Right kidney (tissue), 1 donor: ENCODE measurements at regions not wholly inside any gene's neighbourhood (a gene's known extent, or its start where the extent isn't known, plus 50 kb on each side); places are given as distances from the start of the nearest gene placed in this dataset.
"Not testable (repeated sequence)": the region's sequence is repeated elsewhere in the genome, so short reads cannot be mapped to it uniquely, and the experiment has no call there.

ENCODE experiments used
- DNase-seq: peaks from one replicate; pipeline ENCODE4 v3.0.0-alpha.2; 2016

GRCh38 chr6:8814440-8815000 lies 379.2 kb upstream of the SLC35B3 start:
- DNase-seq = no peak

DNA sequence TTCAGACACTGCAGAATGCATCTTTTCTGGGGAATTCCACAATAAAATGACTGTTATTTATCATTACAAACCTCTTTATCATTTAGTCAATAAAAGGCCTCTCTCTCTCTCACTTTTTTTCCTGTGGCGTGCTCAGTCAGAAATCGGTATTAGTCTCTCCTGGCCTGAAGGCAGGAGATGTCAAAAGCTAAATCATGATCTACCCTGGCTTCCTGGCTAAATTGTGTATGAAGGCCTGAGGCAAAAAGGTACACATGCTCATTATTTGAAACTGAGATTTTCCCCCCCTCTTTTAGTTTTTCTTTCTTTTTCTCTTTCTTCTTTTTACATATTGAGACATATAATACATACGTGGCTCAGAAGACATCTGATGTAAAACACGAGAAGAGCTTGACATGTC lies 375.0 kb upstream of the SLC35B3 start:
- DNase-seq = no peak

DNA sequence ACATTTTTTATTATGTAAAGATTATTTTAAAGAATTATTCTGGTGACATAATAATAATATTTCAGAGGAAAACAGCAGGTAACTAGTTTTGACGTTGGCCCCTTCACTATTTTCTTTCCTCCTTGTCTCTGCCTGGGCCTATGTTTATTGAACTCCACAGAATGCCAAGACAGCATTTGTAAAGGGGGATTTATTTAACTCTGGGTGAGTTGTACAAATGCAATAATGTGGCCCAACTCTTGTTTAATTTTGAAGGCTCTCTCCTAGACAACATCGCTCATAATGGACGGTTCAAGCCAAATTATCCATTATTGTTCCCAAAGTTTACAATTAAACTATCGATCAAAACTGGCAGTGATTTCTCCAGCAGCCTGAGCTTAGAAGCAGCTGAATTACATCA lies 374.3 kb upstream of the SLC35B3 start:
- no peak for DNase-seq

- DNase-seq = no peak
Observed at GRCh38 chr6:8803181-8803760, 367.9 kb upstream of the SLC35B3 start.

DNA sequence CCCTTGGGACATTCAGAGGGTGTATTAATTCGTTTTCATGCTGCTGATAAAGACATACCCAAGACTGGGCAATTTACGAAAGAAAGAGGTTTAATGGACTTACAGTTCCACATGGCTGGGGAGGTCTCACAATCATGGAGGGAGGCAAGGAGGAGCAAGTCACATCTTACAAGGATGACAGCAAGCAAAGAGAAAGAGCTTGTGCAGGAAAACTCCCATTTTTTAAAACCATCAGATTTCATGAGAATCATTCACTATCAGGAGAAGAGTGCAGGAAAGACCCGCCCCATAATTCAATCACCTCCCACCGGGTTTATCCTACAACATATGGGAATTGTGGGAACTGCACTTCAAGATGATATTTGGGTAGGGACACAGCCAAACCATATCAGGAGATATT lies 367.1 kb upstream of the SLC35B3 start:
- not testable (repeated sequence) for DNase-seq

GRCh38 chr6:8794420-8794819 lies 359.1 kb upstream of the SLC35B3 start:
- no peak for DNase-seq

- no peak for DNase-seq
Observed at GRCh38 chr6:8789878-8790277, 354.5 kb upstream of the SLC35B3 start.

- DNase-seq = no peak
Observed at GRCh38 chr6:8785223-8785622, 349.9 kb upstream of the SLC35B3 start.

GRCh38 chr6:8783191-8783590 lies 347.8 kb upstream of the SLC35B3 start:
- DNase-seq = no peak

GRCh38 chr6:8780653-8781052 lies 345.3 kb upstream of the SLC35B3 start:
- no peak for DNase-seq

GRCh38 chr6:8764733-8765132 lies 329.4 kb upstream of the SLC35B3 start:
- DNase-seq = no peak

DNA sequence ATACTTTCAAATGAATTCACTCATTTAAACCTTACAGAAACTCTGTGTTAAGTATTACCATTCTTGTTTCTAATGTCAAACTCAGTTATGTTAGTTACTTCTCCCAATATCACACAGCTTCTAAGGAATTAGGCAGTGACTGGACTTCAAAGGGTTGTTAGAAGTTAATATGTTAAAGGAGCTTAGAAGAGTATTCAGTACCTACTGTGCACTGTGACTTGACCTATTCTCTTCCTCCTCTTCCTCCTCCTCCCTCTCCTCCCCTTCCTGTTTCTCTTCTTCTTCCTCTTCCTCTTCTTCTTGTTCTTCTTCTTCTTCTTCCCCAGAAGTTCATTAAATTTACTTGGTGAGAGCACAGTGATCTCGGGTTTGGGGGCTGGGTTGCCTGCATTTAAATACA lies 325.6 kb upstream of the SLC35B3 start:
- DNase-seq = no peak

DNA sequence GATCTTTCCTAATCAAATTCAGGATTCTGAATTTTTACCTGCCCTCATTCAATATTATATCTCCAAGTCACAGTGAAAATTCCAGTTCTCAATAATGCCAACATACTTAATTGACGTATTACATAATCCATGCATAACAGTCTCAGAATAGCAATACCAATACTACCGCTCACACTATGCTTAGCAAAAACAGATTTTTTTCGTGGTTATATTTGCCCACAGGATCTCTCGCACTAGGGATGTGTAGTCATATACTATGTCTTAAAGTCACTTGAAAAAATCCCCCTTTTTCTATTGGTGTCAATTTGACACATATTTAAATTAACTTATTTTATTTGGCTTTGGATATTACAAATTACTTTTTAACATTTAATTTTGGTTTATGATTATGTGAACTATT lies 323.1 kb upstream of the SLC35B3 start:
- no peak for DNase-seq

DNA sequence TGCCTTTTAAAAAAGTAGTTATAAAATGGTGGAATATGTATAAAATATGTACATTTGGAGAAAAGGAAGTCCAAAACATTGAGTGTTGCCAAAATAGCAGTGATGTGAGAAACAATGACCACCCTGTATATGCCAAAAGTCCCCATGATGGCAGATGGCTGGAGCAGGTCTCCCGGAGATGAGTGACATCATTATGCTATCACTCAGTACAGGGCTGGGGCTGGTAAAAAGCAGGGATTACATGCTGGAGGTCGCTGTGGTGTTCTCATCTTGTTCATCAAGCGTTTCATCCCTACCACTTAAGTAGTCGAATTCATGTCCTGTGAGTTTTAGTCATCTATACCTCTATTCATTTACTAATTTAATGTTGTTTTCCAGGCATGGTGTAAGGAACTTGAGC lies 315.3 kb upstream of the SLC35B3 start:
- no peak for DNase-seq

GRCh38 chr6:8749465-8749864 lies 314.1 kb upstream of the SLC35B3 start:
- no peak for DNase-seq

DNA sequence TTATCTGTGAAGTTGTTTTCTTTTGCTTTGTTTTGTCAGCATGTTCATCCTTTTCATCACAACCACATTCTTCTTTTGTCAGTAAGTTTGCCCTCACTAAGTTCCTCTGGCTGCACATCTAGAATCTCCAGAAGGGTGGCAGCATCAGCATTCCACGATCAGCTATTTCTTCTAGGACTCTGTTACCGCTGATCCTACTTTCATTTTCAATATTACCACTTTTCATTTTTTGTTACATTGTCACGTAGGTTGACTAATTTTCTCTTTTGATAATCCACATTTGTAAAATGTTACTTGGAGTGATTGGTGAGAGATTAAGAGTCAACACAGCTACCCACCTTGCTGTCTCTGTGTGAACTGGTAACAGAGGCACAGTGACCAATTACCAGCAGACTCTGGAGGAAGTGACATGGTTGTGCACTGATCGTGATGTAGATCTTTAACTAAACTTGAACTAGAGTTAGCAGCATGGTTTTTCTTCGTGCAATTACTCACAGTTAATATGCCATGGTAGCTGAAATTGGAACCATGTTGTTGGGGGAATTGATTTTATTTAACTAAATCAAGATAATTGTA lies 307.9 kb upstream of the SLC35B3 start:
- DNase-seq = no peak

DNA sequence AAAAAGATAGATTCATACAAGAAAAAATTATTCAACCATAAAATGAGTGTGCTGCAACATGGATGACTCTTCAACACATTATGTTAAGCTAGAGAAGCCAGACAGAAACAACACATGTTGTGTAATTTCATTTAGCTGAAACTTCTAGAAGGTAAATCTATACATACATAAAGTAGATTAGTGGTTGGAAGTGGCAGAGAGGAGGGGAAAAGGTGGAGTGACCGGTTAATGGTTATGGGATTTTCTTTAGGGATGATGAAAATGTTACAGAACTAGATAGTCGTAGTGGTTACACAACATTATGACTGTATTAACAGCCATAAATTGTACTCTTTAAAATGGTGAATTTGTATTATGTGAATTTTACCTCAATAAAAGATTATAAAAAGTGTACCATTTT lies 304.1 kb upstream of the SLC35B3 start:
- DNase-seq = no peak

DNA sequence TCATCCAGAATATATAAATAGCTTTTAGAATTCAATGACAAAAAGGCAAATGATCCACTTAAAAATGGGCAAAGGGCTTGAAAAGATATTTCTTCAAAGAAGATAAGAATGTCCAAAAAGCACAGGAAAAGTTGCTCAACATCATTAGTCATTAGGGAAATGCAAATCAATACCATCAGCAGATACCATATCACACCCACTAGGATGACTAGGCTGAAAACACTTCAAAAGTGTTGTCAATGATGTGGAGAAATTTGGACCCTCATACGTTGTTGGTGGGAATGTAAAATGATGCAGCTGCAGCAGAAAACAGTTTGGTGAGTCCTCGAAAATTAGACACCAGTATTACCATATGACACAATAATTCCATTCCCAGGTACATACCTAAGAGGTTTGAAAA lies 303.6 kb upstream of the SLC35B3 start:
- no peak for DNase-seq

- DNase-seq = no peak
Observed at GRCh38 chr6:8736156-8736895, 301.0 kb upstream of the SLC35B3 start.

GRCh38 chr6:8733879-8734278 lies 298.5 kb upstream of the SLC35B3 start:
- DNase-seq = no peak

GRCh38 chr6:8731874-8732273 lies 296.5 kb upstream of the SLC35B3 start:
- DNase-seq = no peak

- DNase-seq = no peak
Observed at GRCh38 chr6:8710668-8711431, 275.5 kb upstream of the SLC35B3 start.
